ENCODE measurements at regions not wholly inside any gene's neighbourhood (a gene's known extent, or its start where the extent isn't known, plus 50 kb on each side); places are given as distances from the start of the nearest gene placed in this dataset.

GRCh38 chr20:6212903-6213302 lies 90.1 kb upstream of the FERMT1 start:
- no peaks in the 10 kb centered on the region for H3K36me3 Mint-ChIP-seq (ENCODE audit: low read depth)
- no peak overlapping the region for H3K27ac Mint-ChIP-seq
- no peak overlapping the region for H3K27ac ChIP-seq (ENCODE audit: low read depth in 1 of 2, low read length in 2 of 2)
- POLR2A ChIA-PET = no interaction called here
- H3K36me3 ChIP-seq (ENCODE audit: insufficient read depth, low read length) = no peaks in the 10 kb centered on the region
- peaks cover 12% of the 10 kb centered on the region for H3K27me3 Mint-ChIP-seq
- no peaks in the 10 kb centered on the region for H3K27me3 ChIP-seq (ENCODE audit: control insufficient read depth in 1 of 2, insufficient read depth in 2 of 2, low read length in 2 of 2)
- no peaks in the 10 kb centered on the region for H3K4me1 Mint-ChIP-seq (ENCODE audit: low read depth)
- no peaks in the 10 kb centered on the region for H3K4me1 ChIP-seq (ENCODE audit: insufficient read depth, low read length)
- peaks cover under 1% of the 10 kb centered on the region for H3K9me3 Mint-ChIP-seq
- no peak for ATAC-seq (ENCODE audit: poor library complexity)
- CTCF ChIA-PET = no interaction called here
- H3K4me3 Mint-ChIP-seq = no peak overlapping the region
- H3K9me3 ChIP-seq (ENCODE audit: control insufficient read depth in 1 of 2, insufficient read depth in 1 of 2, low read length in 2 of 2) = peaks cover 0 to 8% of the 10 kb centered on the region in 2 experiments
- intact Hi-C loops (cut with DNase I, micrococcal nuclease) = no loop called here
- no peak for TF ChIP-seq CTCF (IDR thresholded peaks at IDR 0.05)
- no peak for DNase-seq
- no peak overlapping the region for H3K4me3 ChIP-seq (ENCODE audit: low read length)

GRCh38 chr20:6209093-6209492 lies 86.3 kb upstream of the FERMT1 start:
- Mint-ChIP-seq H3K27me3 (peaks cover 12% of the 10 kb centered on the region), H3K9me3 (peaks cover 13% of the 10 kb centered on the region), H3K4me1 (ENCODE audit: low read depth) (no peaks in the 10 kb centered on the region), H3K36me3 (ENCODE audit: low read depth) (no peaks in the 10 kb centered on the region), H3K27ac (no peak overlapping the region), H3K4me3 (no peak overlapping the region)
- no peak overlapping the region for H3K27ac ChIP-seq (ENCODE audit: low read depth in 1 of 2, low read length in 2 of 2)
- DNase-seq (no peak), ATAC-seq (ENCODE audit: poor library complexity) (no peak)
- no peak for TF ChIP-seq CTCF (IDR thresholded peaks at IDR 0.05)
- ChIA-PET POLR2A (no interaction called here), CTCF (no interaction called here)
- no peaks in the 10 kb centered on the region for H3K27me3 ChIP-seq (ENCODE audit: control insufficient read depth in 1 of 2, insufficient read depth in 2 of 2, low read length in 2 of 2)
- H3K4me3 ChIP-seq (ENCODE audit: low read length) = no peak overlapping the region
- peaks cover 7 to 10% of the 10 kb centered on the region in 2 experiments for H3K9me3 ChIP-seq (ENCODE audit: control insufficient read depth in 1 of 2, insufficient read depth in 1 of 2, low read length in 2 of 2)
- intact Hi-C loops (cut with DNase I, micrococcal nuclease) = no loop called here
- H3K36me3 ChIP-seq (ENCODE audit: insufficient read depth, low read length) = no peaks in the 10 kb centered on the region
- H3K4me1 ChIP-seq (ENCODE audit: insufficient read depth, low read length) = no peaks in the 10 kb centered on the region

GRCh38 chr20:6200092-6200491 lies 77.3 kb upstream of the FERMT1 start:
- no peaks in the 10 kb centered on the region for H3K4me1 Mint-ChIP-seq (ENCODE audit: low read depth)
- Histone ChIP-seq H3K4me1 (ENCODE audit: insufficient read depth, low read length) (no peaks in the 10 kb centered on the region), H3K9me3 (ENCODE audit: control insufficient read depth in 1 of 2, insufficient read depth in 1 of 2, low read length in 2 of 2) (no peaks in the 10 kb centered on the region), H3K4me3 (ENCODE audit: low read length) (no peak overlapping the region), H3K36me3 (ENCODE audit: insufficient read depth, low read length) (no peaks in the 10 kb centered on the region), H3K27me3 (ENCODE audit: control insufficient read depth in 1 of 2, insufficient read depth in 2 of 2, low read length in 2 of 2) (no peaks in the 10 kb centered on the region), H3K27ac (ENCODE audit: low read depth in 1 of 2, low read length in 2 of 2) (no peak overlapping the region)
- no peaks in the 10 kb centered on the region for H3K36me3 Mint-ChIP-seq (ENCODE audit: low read depth)
- no peak overlapping the region for H3K4me3 Mint-ChIP-seq
- H3K9me3 Mint-ChIP-seq = peaks cover under 1% of the 10 kb centered on the region
- H3K27me3 Mint-ChIP-seq = no peaks in the 10 kb centered on the region
- no peak for ATAC-seq (ENCODE audit: poor library complexity)
- no peak for TF ChIP-seq CTCF (IDR thresholded peaks at IDR 0.05)
- ChIA-PET CTCF (no interaction called here), POLR2A (no interaction called here)
- DNase-seq = no peak
- no peak overlapping the region for H3K27ac Mint-ChIP-seq
- intact Hi-C loops (cut with DNase I, micrococcal nuclease) = no loop called here
